PC-3 (cell line): ENCODE measurements at regions not wholly inside any gene's neighbourhood (a gene's known extent, or its start where the extent isn't known, plus 50 kb on each side); places are given as distances from the start of the nearest gene placed in this dataset.

Source experiments
- ATAC-seq: fragments of 200-7000 bp; cut with Tn5 transposase; 2 replicates; pipeline ENCODE4 v1.9.1; 2020; ENCODE audit warnings: mild to moderate bottlenecking, moderate library complexity
- BruUV-seq: library from RNA; stranded (reverse); fragments of 400-500 nt; replicated peaks from 2 replicates; lab custom pipeline; 2021; lab: Mats Ljungman, UMichigan
- CTCF ChIA-PET: fragments of 300-600 bp; sonication (Branson Sonifier 250); formaldehyde crosslinking; loops from one replicate; lab custom pipeline; 2022; ENCODE audit warnings: antibody characterized with exemption; lab: Charles Lee
- POLR2A ChIA-PET: fragments of 300-600 bp; sonication (Branson Sonifier 250); formaldehyde crosslinking; loops from one replicate; lab custom pipeline; 2022; ENCODE audit warnings: antibody characterized with exemption; ENCODE audit not compliant: unreplicated experiment; lab: Charles Lee
- DNase-seq: peaks from one replicate; pipeline ENCODE4 v3.0.0-alpha.2; 2015
- H2AFZ ChIP-seq: fragments of 300-600 bp; sonication (generic); 2 replicates; pipeline ENCODE4 v1.6.0; 2016; ENCODE audit warnings: antibody characterized with exemption, low read length
- H3F3A ChIP-seq: fragments of 300-600 bp; sonication (generic); one replicate; pipeline ENCODE4 v1.6.0; 2017; ENCODE audit warnings: antibody characterized with exemption, low read length, control low read depth, mild to moderate bottlenecking; ENCODE audit not compliant: unreplicated experiment
- H3K27ac ChIP-seq: fragments of 300-600 bp; sonication (generic); 2 replicates; pipeline ENCODE4 v1.5.1; 2016; ENCODE audit warnings: mild to moderate bottlenecking, low read length
- H3K27me3 ChIP-seq: fragments of 300-600 bp; sonication (generic); 2 replicates; pipeline ENCODE4 v1.6.1; 2016; ENCODE audit warnings: low read length, mixed read lengths
- H3K36me3 ChIP-seq: fragments of 300-600 bp; sonication (generic); 2 replicates; pipeline ENCODE4 v1.6.1; 2016; ENCODE audit warnings: low read depth, mixed run types, low read length, mixed read lengths
- H3K4me1 ChIP-seq: fragments of 300-600 bp; sonication (generic); 2 replicates; pipeline ENCODE4 v1.5.1; 2016; ENCODE audit warnings: low read length; ENCODE audit not compliant: insufficient read depth
- H3K4me2 ChIP-seq: fragments of 300-600 bp; sonication (generic); 2 replicates; pipeline ENCODE4 v1.6.0; 2016; ENCODE audit warnings: low read length
- H3K4me3 ChIP-seq: fragments of 300-600 bp; sonication (generic); 2 replicates; pipeline ENCODE4 v1.5.1; 2016; ENCODE audit warnings: mild to moderate bottlenecking, low read length, mixed read lengths
- H3K79me2 ChIP-seq: fragments of 300-600 bp; sonication (generic); 2 replicates; pipeline ENCODE4 v1.6.1; 2017; ENCODE audit warnings: low read length, mixed read lengths
- H3K9ac ChIP-seq: fragments of 300-600 bp; sonication (generic); 2 replicates; pipeline ENCODE4 v1.6.0; 2016; ENCODE audit warnings: mild to moderate bottlenecking, low read length
- H3K9me2 ChIP-seq: fragments of 300-600 bp; sonication (generic); replicated peaks from 2 replicates; pipeline ENCODE4 v1.6.1; 2016; ENCODE audit warnings: mixed run types, low read length, mixed read lengths
- H3K9me3 ChIP-seq: fragments of 300-600 bp; sonication (generic); 2 replicates; pipeline ENCODE4 v1.6.1; 2016; ENCODE audit warnings: low read length, mixed read lengths
- H4K20me1 ChIP-seq: fragments of 300-600 bp; sonication (generic); 2 replicates; pipeline ENCODE4 v1.6.1; 2016; ENCODE audit warnings: low read length, mixed read lengths
- EZH2 ChIP-seq: fragments of 300-600 bp; sonication (generic); IDR thresholded peaks from one replicate; pipeline ENCODE4 v1.6.1; 2017; ENCODE audit warnings: antibody characterized with exemption, mild to moderate bottlenecking, low read length; ENCODE audit not compliant: unreplicated experiment
- EZH2phosphoT487 ChIP-seq: fragments of 300-600 bp; sonication (generic); IDR thresholded peaks from 2 replicates; pipeline ENCODE4 v1.6.1; 2018; ENCODE audit warnings: mild to moderate bottlenecking, antibody characterized with exemption, low read length, borderline replicate concordance
- intact Hi-C: fragments of 100-400 bp; cut with micrococcal nuclease; formaldehyde crosslinking; loops from 2 replicates; pipeline ENCODE4 v1.9.0; 2023
- TF ChIP-seq, protein P1 (sequence below): fragments of 300-600 bp; sonication (generic); conservative IDR thresholded peaks from 2 replicates; pipeline ENCODE4 v1.5.1; 2017; ENCODE audit warnings: antibody characterized with exemption, low read depth, mild to moderate bottlenecking, low read length

DNA sequence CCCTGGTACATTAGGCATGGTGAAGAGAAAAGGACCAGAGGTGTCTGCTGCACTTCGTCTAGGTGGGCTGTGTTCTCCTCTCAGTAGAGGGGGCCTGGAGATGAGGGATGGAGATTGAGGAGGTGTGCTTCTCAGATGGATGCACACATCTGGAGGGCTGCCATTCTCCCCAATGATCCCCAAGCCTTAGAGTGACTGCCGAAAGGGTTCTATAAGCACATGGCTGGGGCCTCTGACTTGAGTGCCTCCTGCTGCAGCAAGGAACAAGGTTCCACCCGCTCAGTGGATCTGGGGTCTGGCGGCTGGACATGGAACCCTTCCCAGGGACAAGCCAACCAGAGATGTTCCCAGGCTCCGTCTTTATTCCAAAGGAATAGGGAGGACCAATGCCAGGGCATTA, 66.8 kb downstream of the CPN2 start:
- Histone ChIP-seq H3K27me3 (no peaks in the 10 kb centered on the region), H3K27ac (no peak overlapping the region), H3K9ac (no peak overlapping the region), H2AFZ (no peak overlapping the region), H3K9me2 (no peaks in the 10 kb centered on the region), H3K4me3 (no peak overlapping the region), H3K9me3 (no peaks in the 10 kb centered on the region), H4K20me1 (no peaks in the 10 kb centered on the region), H3K36me3 (no peaks in the 10 kb centered on the region), H3K4me2 (no peak overlapping the region), H3K4me1 (peaks cover 6% of the 10 kb centered on the region; the same call in 1 of the 2 replicates), H3K79me2 (no peaks in the 10 kb centered on the region), H3F3A (no peaks in the 10 kb centered on the region)
- CTCF ChIA-PET, result no interaction called here
- TF ChIP-seq, protein P1, sequence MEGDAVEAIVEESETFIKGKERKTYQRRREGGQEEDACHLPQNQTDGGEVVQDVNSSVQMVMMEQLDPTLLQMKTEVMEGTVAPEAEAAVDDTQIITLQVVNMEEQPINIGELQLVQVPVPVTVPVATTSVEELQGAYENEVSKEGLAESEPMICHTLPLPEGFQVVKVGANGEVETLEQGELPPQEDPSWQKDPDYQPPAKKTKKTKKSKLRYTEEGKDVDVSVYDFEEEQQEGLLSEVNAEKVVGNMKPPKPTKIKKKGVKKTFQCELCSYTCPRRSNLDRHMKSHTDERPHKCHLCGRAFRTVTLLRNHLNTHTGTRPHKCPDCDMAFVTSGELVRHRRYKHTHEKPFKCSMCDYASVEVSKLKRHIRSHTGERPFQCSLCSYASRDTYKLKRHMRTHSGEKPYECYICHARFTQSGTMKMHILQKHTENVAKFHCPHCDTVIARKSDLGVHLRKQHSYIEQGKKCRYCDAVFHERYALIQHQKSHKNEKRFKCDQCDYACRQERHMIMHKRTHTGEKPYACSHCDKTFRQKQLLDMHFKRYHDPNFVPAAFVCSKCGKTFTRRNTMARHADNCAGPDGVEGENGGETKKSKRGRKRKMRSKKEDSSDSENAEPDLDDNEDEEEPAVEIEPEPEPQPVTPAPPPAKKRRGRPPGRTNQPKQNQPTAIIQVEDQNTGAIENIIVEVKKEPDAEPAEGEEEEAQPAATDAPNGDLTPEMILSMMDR, result no peak
- no peak for TF ChIP-seq EZH2phosphoT487
- TF ChIP-seq EZH2, result no peak
- intact Hi-C loops, result no loop called here
- ATAC-seq (no peak), DNase-seq (no peak)
- BruUV-seq, result no TSS peak
- POLR2A ChIA-PET, result interaction anchor here (0.7 kb wide), 1 partner anchor 834 kb away, joined by 4 read pairs; no protein-coding TSS in a partner anchor

GRCh38 chr3:194285024-194285849, 65.9 kb downstream of the CPN2 start:
- H3K27ac ChIP-seq, result no peak overlapping the region
- H4K20me1 ChIP-seq, result no peaks in the 10 kb centered on the region
- no peak overlapping the region for H3K9ac ChIP-seq
- H3K9me3 ChIP-seq, result no peaks in the 10 kb centered on the region
- H3K27me3 ChIP-seq, result no peaks in the 10 kb centered on the region
- H3K4me1 ChIP-seq, result peaks cover 6% of the 10 kb centered on the region; the same call in 1 of the 2 replicates
- H3K4me3 ChIP-seq, result no peak overlapping the region
- H3K9me2 ChIP-seq, result no peaks in the 10 kb centered on the region
- TF ChIP-seq, protein P1, result no peak
- TF ChIP-seq EZH2 (no peak), EZH2phosphoT487 (no peak)
- POLR2A ChIA-PET, result interaction anchor here (0.7 kb wide), 1 partner anchor 833 kb away, joined by 4 read pairs; no protein-coding TSS in a partner anchor
- H3F3A ChIP-seq, result no peaks in the 10 kb centered on the region
- peak overlapping the region; percentile 32 for H3K4me2 ChIP-seq
- no peaks in the 10 kb centered on the region for H3K79me2 ChIP-seq
- 0 out of 2 replicates have a peak overlapping the region, but pooled peaks have one; percentile 5 for H2AFZ ChIP-seq
- ATAC-seq (peak; percentile 90), DNase-seq (peak; percentile 72)
- intact Hi-C loops, result no loop called here
- CTCF ChIA-PET, result no interaction called here
- H3K36me3 ChIP-seq, result no peaks in the 10 kb centered on the region
- no TSS peak for BruUV-seq

DNA sequence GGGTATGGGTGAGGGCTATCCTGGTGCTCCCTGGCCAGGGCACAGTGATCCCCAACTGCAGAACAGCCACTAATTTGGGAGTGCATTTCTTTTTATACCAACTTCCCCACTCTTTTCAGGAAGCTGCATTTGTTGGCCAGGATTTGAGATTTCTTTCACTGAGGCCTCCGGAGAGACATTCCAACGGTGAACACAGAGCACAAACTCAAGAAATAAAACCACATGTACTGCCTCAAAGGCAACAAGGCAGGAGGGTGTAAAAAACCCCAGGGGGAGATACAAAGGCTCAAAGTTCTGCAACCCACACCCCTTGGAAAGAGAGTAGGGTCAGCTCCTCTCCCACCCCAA, 65.3 kb downstream of the CPN2 start:
- Histone ChIP-seq H3K27ac (no peak overlapping the region), H3K4me3 (no peak overlapping the region), H2AFZ (no peak overlapping the region), H3K9me3 (peaks cover 2% of the 10 kb centered on the region), H4K20me1 (no peaks in the 10 kb centered on the region), H3K4me1 (peaks cover 6% of the 10 kb centered on the region; the same call in 1 of the 2 replicates), H3K9me2 (no peaks in the 10 kb centered on the region), H3K27me3 (no peaks in the 10 kb centered on the region), H3F3A (no peaks in the 10 kb centered on the region), H3K4me2 (peak overlapping the region; percentile 32; the same call in 1 of the 2 replicates), H3K9ac (no peak overlapping the region), H3K79me2 (no peaks in the 10 kb centered on the region), H3K36me3 (0 out of 2 replicates have a peak, but pooled peaks cover under 1% of the 10 kb centered on the region)
- ChIA-PET POLR2A (no interaction called here), CTCF (no interaction called here)
- TF ChIP-seq, protein P1, result no peak
- TF ChIP-seq EZH2 (no peak), EZH2phosphoT487 (no peak)
- no TSS peak for BruUV-seq
- ATAC-seq (no peak), DNase-seq (no peak)
- intact Hi-C loops, result no loop called here
